Calu3 (cell line): ENCODE measurements at regions not wholly inside any gene's neighbourhood (a gene's known extent, or its start where the extent isn't known, plus 50 kb on each side); places are given as distances from the start of the nearest gene placed in this dataset.
"Not testable (repeated sequence)": the region's sequence is repeated elsewhere in the genome, so short reads cannot be mapped to it uniquely, and the experiment has no call there.

Experiments
- BruUV-seq: library from RNA; stranded (reverse); fragments of 400-500 nt; replicated peaks from 2 replicates; lab custom pipeline; 2021; lab: Mats Ljungman, UMichigan
- CTCF ChIA-PET: fragments of 300-600 bp; sonication (Branson Sonifier 250); formaldehyde crosslinking; loops from one replicate; lab custom pipeline; 2022; ENCODE audit warnings: antibody characterized with exemption; lab: Charles Lee
- DNase-seq: peaks from one replicate; pipeline ENCODE4 v3.0.0; 2022
- H3K27ac Mint-ChIP-seq: one replicate; pipeline ENCODE4 v1.8.0; 2022; ENCODE audit warnings: mixed read lengths; ENCODE audit not compliant: unreplicated experiment
- H3K27me3 Mint-ChIP-seq: one replicate; pipeline ENCODE4 v1.8.0; 2022; ENCODE audit warnings: mixed read lengths; ENCODE audit not compliant: unreplicated experiment
- H3K36me3 Mint-ChIP-seq: one replicate; pipeline ENCODE4 v1.8.0; 2022; ENCODE audit warnings: mild to moderate bottlenecking, moderate library complexity, mixed read lengths; ENCODE audit not compliant: insufficient read depth, unreplicated experiment
- H3K4me1 Mint-ChIP-seq: one replicate; pipeline ENCODE4 v1.8.0; 2022; ENCODE audit warnings: mild to moderate bottlenecking, low read depth, mixed read lengths; ENCODE audit not compliant: unreplicated experiment
- H3K4me3 Mint-ChIP-seq: one replicate; pipeline ENCODE4 v1.8.0; 2022; ENCODE audit warnings: mild to moderate bottlenecking, low read depth, moderate library complexity, mixed read lengths; ENCODE audit not compliant: unreplicated experiment
- H3K9me3 Mint-ChIP-seq: one replicate; pipeline ENCODE4 v1.8.0; 2022; ENCODE audit warnings: low read depth, mixed read lengths; ENCODE audit not compliant: unreplicated experiment
- CTCF ChIP-seq: fragments of 200-600 bp; IDR thresholded peaks from one replicate; pipeline ENCODE4 v1.8.0; 2022; ENCODE audit warnings: antibody characterized with exemption; ENCODE audit not compliant: unreplicated experiment
- intact Hi-C: fragments of 100-400 bp; cut with micrococcal nuclease; formaldehyde crosslinking; loops from one replicate; pipeline ENCODE4 v1.10.0; 2022; ENCODE audit not compliant: unreplicated experiment

- CTCF ChIA-PET, result interaction anchor here (0.6 kb wide), 1 partner anchor 201 kb away, joined by 7 read pairs; no protein-coding TSS in a partner anchor
- intact Hi-C loops, result no loop called here
- no peak for DNase-seq
- peaks cover 31% of the 10 kb centered on the region for H3K4me1 Mint-ChIP-seq
- H3K27me3 Mint-ChIP-seq, result no peaks in the 10 kb centered on the region
- H3K4me3 Mint-ChIP-seq, result no peak overlapping the region
- TF ChIP-seq CTCF, result no peak
- H3K27ac Mint-ChIP-seq, result no peak overlapping the region
- H3K9me3 Mint-ChIP-seq, result peaks cover 3% of the 10 kb centered on the region
- peaks cover 12% of the 10 kb centered on the region for H3K36me3 Mint-ChIP-seq
- no TSS peak for BruUV-seq
Measured at GRCh38 chr1:31485166-31485565, 72.2 kb downstream of the SERINC2 start.

- no peak for TF ChIP-seq CTCF
- peaks cover 18% of the 10 kb centered on the region for H3K4me1 Mint-ChIP-seq
- no peaks in the 10 kb centered on the region for H3K27me3 Mint-ChIP-seq
- peaks cover 12% of the 10 kb centered on the region for H3K36me3 Mint-ChIP-seq
- H3K27ac Mint-ChIP-seq, result no peak overlapping the region
- no TSS peak for BruUV-seq
- CTCF ChIA-PET, result no interaction called here
- no peak for DNase-seq
- no peaks in the 10 kb centered on the region for H3K9me3 Mint-ChIP-seq
- intact Hi-C loops, result no loop called here
- no peak overlapping the region for H3K4me3 Mint-ChIP-seq
Measured at GRCh38 chr1:31487143-31487542, 74.1 kb downstream of the SERINC2 start.

- H3K9me3 Mint-ChIP-seq, result no peaks in the 10 kb centered on the region
- CTCF ChIA-PET, result no interaction called here
- no TSS peak for BruUV-seq
- TF ChIP-seq CTCF, result no peak
- H3K36me3 Mint-ChIP-seq, result peaks cover 9% of the 10 kb centered on the region
- no peak for DNase-seq
- H3K4me3 Mint-ChIP-seq, result no peak overlapping the region
- H3K27me3 Mint-ChIP-seq, result no peaks in the 10 kb centered on the region
- H3K4me1 Mint-ChIP-seq, result peaks cover 11% of the 10 kb centered on the region
- intact Hi-C loops, result no loop called here
- no peak overlapping the region for H3K27ac Mint-ChIP-seq
Measured at GRCh38 chr1:31487721-31488293, 74.8 kb downstream of the SERINC2 start.

- DNase-seq, result no peak
- intact Hi-C loops, result no loop called here
- Mint-ChIP-seq H3K27ac (no peak overlapping the region), H3K9me3 (no peaks in the 10 kb centered on the region), H3K4me3 (no peak overlapping the region), H3K36me3 (peaks cover 2% of the 10 kb centered on the region), H3K27me3 (no peaks in the 10 kb centered on the region), H3K4me1 (peaks cover 4% of the 10 kb centered on the region)
- BruUV-seq, result no TSS peak
- no peak for TF ChIP-seq CTCF
- CTCF ChIA-PET, result no interaction called here
Measured at GRCh38 chr1:31488528-31488927, 75.5 kb downstream of the SERINC2 start.

GRCh38 chr1:31489575-31489974, 76.6 kb downstream of the SERINC2 start:
- H3K36me3 Mint-ChIP-seq, intact Hi-C loops, BruUV-seq, H3K9me3 Mint-ChIP-seq, H3K27ac Mint-ChIP-seq, H3K4me3 Mint-ChIP-seq, H3K4me1 Mint-ChIP-seq, DNase-seq, H3K27me3 Mint-ChIP-seq: not testable (repeated sequence)
- CTCF ChIA-PET, result interaction anchor here (1.0 to 1.1 kb wide), 2 partner anchors 11 to 12 kb away, joined by 3 read pairs; no protein-coding TSS in a partner anchor

- H3K9me3 Mint-ChIP-seq, H3K27ac Mint-ChIP-seq, H3K4me3 Mint-ChIP-seq, H3K4me1 Mint-ChIP-seq, intact Hi-C loops, H3K36me3 Mint-ChIP-seq, CTCF ChIA-PET, H3K27me3 Mint-ChIP-seq, BruUV-seq, DNase-seq: not testable (repeated sequence)
Measured at GRCh38 chr1:31490596-31490995, 77.6 kb downstream of the SERINC2 start.

- H3K9me3 Mint-ChIP-seq, intact Hi-C loops, H3K27me3 Mint-ChIP-seq, H3K36me3 Mint-ChIP-seq, H3K4me3 Mint-ChIP-seq, H3K4me1 Mint-ChIP-seq, DNase-seq, BruUV-seq, CTCF ChIA-PET, H3K27ac Mint-ChIP-seq: not testable (repeated sequence)
Measured at GRCh38 chr1:31495351-31495750, 81.0 kb upstream of the TINAGL1 start.
